GM12875 (cell line): ENCODE measurements at regions not wholly inside any gene's neighbourhood (a gene's known extent, or its start where the extent isn't known, plus 50 kb on each side); places are given as distances from the start of the nearest gene placed in this dataset.

Source experiments
- H3K4me3 ChIP-seq: one replicate; pipeline ENCODE4 v1.5.1; 2011; ENCODE audit warnings: low read depth, low read length, control low read depth
- CTCF ChIP-seq: IDR thresholded peaks from 2 replicates; pipeline ENCODE4 v1.5.1; 2011; ENCODE audit warnings: low read depth, mild to moderate bottlenecking, control low read depth, inconsistent platforms, low read length, moderate library complexity, borderline replicate concordance; ENCODE audit not compliant: insufficient read depth

- TF ChIP-seq CTCF = no peak
- no peak overlapping the region for H3K4me3 ChIP-seq
Observed at GRCh38 chr10:3477683-3478082, 305.1 kb upstream of the PITRM1 start.

- TF ChIP-seq CTCF = no peak
- no peak overlapping the region for H3K4me3 ChIP-seq
Observed at GRCh38 chr10:3476640-3477448, 304.3 kb upstream of the PITRM1 start.

GRCh38 chr10:3476186-3476585 is 303.6 kb upstream of the PITRM1 start:
- no peak overlapping the region for H3K4me3 ChIP-seq
- TF ChIP-seq CTCF = no peak

GRCh38 chr10:3475367-3475766 is 302.8 kb upstream of the PITRM1 start:
- no peak overlapping the region for H3K4me3 ChIP-seq
- no peak for TF ChIP-seq CTCF

GRCh38 chr10:3474266-3474665 is 301.7 kb upstream of the PITRM1 start:
- H3K4me3 ChIP-seq = no peak overlapping the region
- no peak for TF ChIP-seq CTCF

- H3K4me3 ChIP-seq = no peak overlapping the region
- TF ChIP-seq CTCF = no peak
Observed at GRCh38 chr10:3473271-3473670, 300.7 kb upstream of the PITRM1 start.
